PC-9 (cell line): ENCODE measurements at regions not wholly inside any gene's neighbourhood (a gene's known extent, or its start where the extent isn't known, plus 50 kb on each side); places are given as distances from the start of the nearest gene placed in this dataset.

Source experiments
- EZH2 ChIP-seq: fragments of 200-600 bp; sonication (generic); IDR thresholded peaks from 2 replicates; pipeline ENCODE4 v1.8.0; 2017; ENCODE audit warnings: antibody characterized with exemption, low read depth
- TF ChIP-seq, protein P1 (sequence below): fragments of 200-600 bp; sonication (generic); conservative IDR thresholded peaks from 2 replicates; pipeline ENCODE4 v1.6.1; 2017; ENCODE audit warnings: mixed run types, antibody characterized with exemption, mild to moderate bottlenecking, moderate library complexity

DNA sequence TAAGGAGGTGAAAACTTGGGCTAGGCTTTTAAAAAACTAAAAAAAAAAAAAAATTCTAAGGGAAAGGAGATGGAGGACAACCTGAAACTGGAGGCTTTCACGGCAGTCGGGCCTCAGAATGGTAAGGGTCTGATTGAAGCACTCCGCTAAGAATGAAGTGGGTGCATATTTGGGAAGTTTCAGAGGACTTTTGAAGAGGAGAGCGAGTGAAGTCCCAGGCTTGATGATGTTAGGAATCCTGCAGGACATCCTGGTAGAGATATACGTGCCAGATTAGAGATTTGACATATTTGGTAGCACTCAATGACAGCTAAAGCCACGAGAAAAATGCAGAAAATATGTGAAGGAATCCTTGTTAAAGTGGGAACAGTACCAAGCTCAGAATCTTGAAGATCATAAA, 186.2 kb downstream of the SNAPC1 start:
- TF ChIP-seq, protein P1, sequence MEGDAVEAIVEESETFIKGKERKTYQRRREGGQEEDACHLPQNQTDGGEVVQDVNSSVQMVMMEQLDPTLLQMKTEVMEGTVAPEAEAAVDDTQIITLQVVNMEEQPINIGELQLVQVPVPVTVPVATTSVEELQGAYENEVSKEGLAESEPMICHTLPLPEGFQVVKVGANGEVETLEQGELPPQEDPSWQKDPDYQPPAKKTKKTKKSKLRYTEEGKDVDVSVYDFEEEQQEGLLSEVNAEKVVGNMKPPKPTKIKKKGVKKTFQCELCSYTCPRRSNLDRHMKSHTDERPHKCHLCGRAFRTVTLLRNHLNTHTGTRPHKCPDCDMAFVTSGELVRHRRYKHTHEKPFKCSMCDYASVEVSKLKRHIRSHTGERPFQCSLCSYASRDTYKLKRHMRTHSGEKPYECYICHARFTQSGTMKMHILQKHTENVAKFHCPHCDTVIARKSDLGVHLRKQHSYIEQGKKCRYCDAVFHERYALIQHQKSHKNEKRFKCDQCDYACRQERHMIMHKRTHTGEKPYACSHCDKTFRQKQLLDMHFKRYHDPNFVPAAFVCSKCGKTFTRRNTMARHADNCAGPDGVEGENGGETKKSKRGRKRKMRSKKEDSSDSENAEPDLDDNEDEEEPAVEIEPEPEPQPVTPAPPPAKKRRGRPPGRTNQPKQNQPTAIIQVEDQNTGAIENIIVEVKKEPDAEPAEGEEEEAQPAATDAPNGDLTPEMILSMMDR = no peak
- no peak for TF ChIP-seq EZH2
